HEK293T (cell line): ENCODE measurements at regions not wholly inside any gene's neighbourhood (a gene's known extent, or its start where the extent isn't known, plus 50 kb on each side); places are given as distances from the start of the nearest gene placed in this dataset.

ENCODE experiments used
- ARNT ChIP-seq: fragments of 450-650 bp; IDR thresholded peaks from 2 replicates; pipeline ENCODE4 v1.6.1; 2017; ENCODE audit warnings: mild to moderate bottlenecking
- TF ChIP-seq, protein P1 (sequence below): fragments of 450-650 bp; IDR thresholded peaks from 2 replicates; pipeline ENCODE4 v1.6.1; 2016

DNA sequence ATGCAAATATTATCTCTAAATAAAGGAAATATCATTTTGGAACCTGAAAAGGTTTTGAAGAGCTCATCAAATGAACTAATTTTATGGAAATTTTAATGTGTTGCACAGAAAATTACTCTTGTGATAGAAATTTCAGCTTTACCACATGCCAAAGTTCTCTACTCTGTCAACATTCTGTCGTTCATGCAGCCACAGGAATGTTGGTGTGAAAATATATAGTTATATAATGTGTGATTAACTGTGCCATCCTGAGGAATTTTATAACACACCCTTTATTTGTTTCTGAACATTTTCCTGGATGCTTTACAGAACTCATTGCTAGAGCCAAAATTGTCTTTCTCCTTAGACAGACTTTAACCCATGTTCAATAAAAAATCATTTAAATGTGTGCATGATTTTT is 202.5 kb upstream of the SLC8A1 start:
- no peak for TF ChIP-seq ARNT
- TF ChIP-seq, protein P1, sequence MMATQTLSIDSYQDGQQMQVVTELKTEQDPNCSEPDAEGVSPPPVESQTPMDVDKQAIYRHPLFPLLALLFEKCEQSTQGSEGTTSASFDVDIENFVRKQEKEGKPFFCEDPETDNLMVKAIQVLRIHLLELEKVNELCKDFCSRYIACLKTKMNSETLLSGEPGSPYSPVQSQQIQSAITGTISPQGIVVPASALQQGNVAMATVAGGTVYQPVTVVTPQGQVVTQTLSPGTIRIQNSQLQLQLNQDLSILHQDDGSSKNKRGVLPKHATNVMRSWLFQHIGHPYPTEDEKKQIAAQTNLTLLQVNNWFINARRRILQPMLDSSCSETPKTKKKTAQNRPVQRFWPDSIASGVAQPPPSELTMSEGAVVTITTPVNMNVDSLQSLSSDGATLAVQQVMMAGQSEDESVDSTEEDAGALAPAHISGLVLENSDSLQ = no peak
